Neuronal stem cell (in vitro differentiated cells): ENCODE measurements at regions not wholly inside any gene's neighbourhood (a gene's known extent, or its start where the extent isn't known, plus 50 kb on each side); places are given as distances from the start of the nearest gene placed in this dataset.
"Not testable (repeated sequence)": the region's sequence is repeated elsewhere in the genome, so short reads cannot be mapped to it uniquely, and the experiment has no call there.

Experiments
- DNase-seq: peaks from one replicate; pipeline ENCODE4 v3.0.0-alpha.2; 2013; ENCODE audit warnings: low spot score
- H2AFZ ChIP-seq: one replicate; pipeline ENCODE4 v1.6.1; 2013; ENCODE audit warnings: mild to moderate bottlenecking, low read length, inconsistent platforms
- H2AK5ac ChIP-seq: 2 replicates; pipeline ENCODE4 v1.6.1; 2013; ENCODE audit warnings: low read depth, mild to moderate bottlenecking, inconsistent platforms, low read length, moderate library complexity, mixed read lengths
- H2BK120ac ChIP-seq: 2 replicates; pipeline ENCODE4 v1.6.1; 2013; ENCODE audit warnings: low read depth, mild to moderate bottlenecking, inconsistent platforms, low read length, moderate library complexity, mixed read lengths
- H2BK12ac ChIP-seq: one replicate; pipeline ENCODE4 v1.6.1; 2013; ENCODE audit warnings: low read length, inconsistent platforms
- H2BK15ac ChIP-seq: 2 replicates; pipeline ENCODE4 v1.6.1; 2013; ENCODE audit warnings: mild to moderate bottlenecking, low read length, inconsistent platforms, mixed read lengths
- H2BK5ac ChIP-seq: one replicate; pipeline ENCODE4 v1.6.1; 2013; ENCODE audit warnings: inconsistent platforms, mild to moderate bottlenecking, low read length, moderate library complexity
- H3K14ac ChIP-seq: one replicate; pipeline ENCODE4 v1.6.1; 2013; ENCODE audit warnings: low read length, inconsistent platforms
- H3K18ac ChIP-seq: 2 replicates; pipeline ENCODE4 v1.6.1; 2013; ENCODE audit warnings: low read length, inconsistent platforms
- H3K23ac ChIP-seq: 2 replicates; pipeline ENCODE4 v1.6.1; 2013; ENCODE audit warnings: low read depth, mild to moderate bottlenecking, mixed read lengths, low read length, inconsistent platforms; ENCODE audit not compliant: poor library complexity
- H3K27ac ChIP-seq: replicated peaks from 3 replicates; pipeline ENCODE4 v1.5.1; 2013; ENCODE audit warnings: low read length, inconsistent platforms
- H3K27me3 ChIP-seq, 3 experiments: 2 replicates each; pipeline ENCODE4 v1.6.1; 2013; ENCODE audit warnings: low read length in 3 of 3, mild to moderate bottlenecking in 2 of 3, inconsistent platforms in 1 of 3, low read depth in 1 of 3, mixed read lengths in 1 of 3, moderate library complexity in 1 of 3; ENCODE audit not compliant: control insufficient read depth in 3 of 3, insufficient read depth in 3 of 3
- H3K36me3 ChIP-seq, 2 donors: replicated peaks in 1 of 2; 2 replicates each; pipeline ENCODE4 v1.6.1; 2013; ENCODE audit warnings: low read length in 2 of 2; ENCODE audit not compliant: control insufficient read depth in 2 of 2, insufficient read depth in 2 of 2
- H3K4ac ChIP-seq: 2 replicates; pipeline ENCODE4 v1.6.1; 2013; ENCODE audit warnings: inconsistent platforms, mild to moderate bottlenecking, low read length, moderate library complexity
- H3K4me1 ChIP-seq, 2 donors: 1 replicate in 1 of 2; 2 replicates in 1 of 2; pipeline ENCODE4 v1.6.1; 2013; ENCODE audit warnings: low read length in 2 of 2, low read depth in 1 of 2; ENCODE audit not compliant: control insufficient read depth in 2 of 2, insufficient read depth in 1 of 2
- H3K4me2 ChIP-seq: one replicate; pipeline ENCODE4 v1.6.1; 2013; ENCODE audit warnings: mild to moderate bottlenecking, low read length, inconsistent platforms; ENCODE audit not compliant: insufficient read depth, poor library complexity, severe bottlenecking
- H3K4me3 ChIP-seq, 2 donors: 2 replicates each; pipeline ENCODE4 v1.5.1; 2013; ENCODE audit warnings: low read length in 2 of 2, mild to moderate bottlenecking in 2 of 2, inconsistent platforms in 1 of 2, moderate library complexity in 1 of 2
- H3K79me1 ChIP-seq: one replicate; pipeline ENCODE4 v1.6.1; 2013; ENCODE audit warnings: low read depth, mild to moderate bottlenecking, inconsistent platforms, low read length, moderate library complexity
- H3K9ac ChIP-seq: one replicate; pipeline ENCODE4 v1.6.1; 2013; ENCODE audit warnings: mild to moderate bottlenecking, low read depth, low read length, inconsistent platforms; ENCODE audit not compliant: poor library complexity
- H3K9me3 ChIP-seq, 2 donors: replicated peaks in 1 of 2; 2 replicates each; pipeline versions ENCODE3 to v1.6.1; 2013; ENCODE audit warnings: low read length in 2 of 2, mild to moderate bottlenecking in 2 of 2, inconsistent platforms in 1 of 2, low read depth in 1 of 2, mixed read lengths in 1 of 2, moderate library complexity in 1 of 2; ENCODE audit not compliant: control insufficient read depth in 2 of 2, insufficient read depth in 1 of 2
- H4K8ac ChIP-seq: one replicate; pipeline ENCODE4 v1.6.1; 2013; ENCODE audit warnings: low read depth, mild to moderate bottlenecking, inconsistent platforms, low read length, moderate library complexity
- H4K91ac ChIP-seq: one replicate; pipeline ENCODE4 v1.6.1; 2013; ENCODE audit warnings: low read length, low read depth, mild to moderate bottlenecking, inconsistent platforms; ENCODE audit not compliant: poor library complexity
- WGBS, 2 donors: extraction: QIAGEN DNeasy Blood & Tissue Kit; methylation state at CpG; one replicate each; pipeline ENCODE4 v1.1.7; 2013; ENCODE audit warnings: missing lambda C conversion rate in 2 of 2, mixed read lengths in 1 of 2; ENCODE audit not compliant: insufficient read length in 2 of 2, insufficient replicate concordance in 1 of 2; ENCODE audit errors: extremely low coverage in 2 of 2; 5-methylcytosine and 5-hydroxymethylcytosine counted together

- H2BK15ac ChIP-seq, H3K27ac ChIP-seq, H3K36me3 ChIP-seq, H3K9ac ChIP-seq, H2BK5ac ChIP-seq, H2BK12ac ChIP-seq, H4K8ac ChIP-seq, DNase-seq, H2AFZ ChIP-seq, H2AK5ac ChIP-seq, H3K9me3 ChIP-seq, H3K4ac ChIP-seq, H3K23ac ChIP-seq, H3K4me2 ChIP-seq, H3K4me1 ChIP-seq, H3K4me3 ChIP-seq, H4K91ac ChIP-seq, H3K27me3 ChIP-seq, H3K14ac ChIP-seq, H3K18ac ChIP-seq, H2BK120ac ChIP-seq, H3K79me1 ChIP-seq: not testable (repeated sequence)
These were observed 407.3 kb downstream of the KCNJ18 start for GRCh38 chr17:22099633-22100032.

- Histone ChIP-seq H2BK120ac (no peak overlapping the region), H3K9ac (no peak overlapping the region), H3K4me1 (no peaks in the 10 kb centered on the region), H2AFZ (no peak overlapping the region), H3K9me3 (no peaks in the 10 kb centered on the region), H3K27ac (no peak overlapping the region), H3K27me3 (no peaks in the 10 kb centered on the region), H3K4me2 (no peak overlapping the region), H3K36me3 (no peaks in the 10 kb centered on the region), H2BK15ac (no peak overlapping the region), H3K4ac (no peak overlapping the region), H3K18ac (no peak overlapping the region), H3K14ac (no peak overlapping the region), H2BK12ac (no peak overlapping the region), H4K91ac (no peak overlapping the region), H3K79me1 (no peaks in the 10 kb centered on the region), H2AK5ac (no peak overlapping the region), H2BK5ac (no peak overlapping the region), H3K23ac (no peak overlapping the region), H3K4me3 (no peak overlapping the region), H4K8ac (no peak overlapping the region)
- no peak for DNase-seq
- no CpG with 5 or more reads among the region's 6 CpGs for WGBS, 2 donors
These were observed 409.9 kb downstream of the KCNJ18 start for GRCh38 chr17:22102177-22102576.

GRCh38 chr17:22116720-22117119, 424.4 kb downstream of the KCNJ18 start:
- not testable (repeated sequence) for H3K4me2 ChIP-seq, H3K9me3 ChIP-seq, H3K9ac ChIP-seq, H3K4ac ChIP-seq, H3K18ac ChIP-seq, H3K4me1 ChIP-seq, H3K4me3 ChIP-seq, H2AFZ ChIP-seq, H3K79me1 ChIP-seq, H3K27ac ChIP-seq, H4K91ac ChIP-seq, DNase-seq, H4K8ac ChIP-seq, H3K27me3 ChIP-seq, H3K14ac ChIP-seq, H2BK120ac ChIP-seq, H2BK15ac ChIP-seq, H3K36me3 ChIP-seq, H3K23ac ChIP-seq, H2BK12ac ChIP-seq, H2AK5ac ChIP-seq, H2BK5ac ChIP-seq
- WGBS, 2 donors = no CpG with 5 or more reads among the region's 3 CpGs

GRCh38 chr17:22117401-22117800, 425.1 kb downstream of the KCNJ18 start:
- no CpG with 5 or more reads among the region's 2 CpGs for WGBS, 2 donors
- H3K4ac ChIP-seq, H3K27me3 ChIP-seq, H2AFZ ChIP-seq, H3K4me3 ChIP-seq, H3K79me1 ChIP-seq, H4K8ac ChIP-seq, H3K23ac ChIP-seq, H3K9ac ChIP-seq, H3K27ac ChIP-seq, H2BK5ac ChIP-seq, H2BK120ac ChIP-seq, H3K4me1 ChIP-seq, H3K36me3 ChIP-seq, H2BK12ac ChIP-seq, H3K4me2 ChIP-seq, H2AK5ac ChIP-seq, H3K9me3 ChIP-seq, H3K14ac ChIP-seq, H3K18ac ChIP-seq, H4K91ac ChIP-seq, DNase-seq, H2BK15ac ChIP-seq: not testable (repeated sequence)
